NT2/D1 (cell line): ENCODE measurements at regions not wholly inside any gene's neighbourhood (a gene's known extent, or its start where the extent isn't known, plus 50 kb on each side); places are given as distances from the start of the nearest gene placed in this dataset.

Experiments used
- DNase-seq: peaks from one replicate; pipeline ENCODE4 v3.0.0-alpha.2; 2011; ENCODE audit warnings: low read depth, low spot score
- H3K27me3 ChIP-seq: 2 replicates; pipeline ENCODE4 v1.6.0; 2011; ENCODE audit warnings: mild to moderate bottlenecking; ENCODE audit not compliant: insufficient read length, insufficient read depth
- H3K36me3 ChIP-seq: 2 replicates; pipeline ENCODE4 v1.6.1; 2011; ENCODE audit warnings: mild to moderate bottlenecking, low read length, mixed read lengths; ENCODE audit not compliant: insufficient read depth, insufficient read length
- H3K4me1 ChIP-seq: 2 replicates; pipeline ENCODE4 v1.5.1; 2011; ENCODE audit not compliant: insufficient read depth, insufficient read length
- H3K4me3 ChIP-seq: 2 replicates; pipeline ENCODE4 v1.5.1; 2011; ENCODE audit warnings: low read depth; ENCODE audit not compliant: insufficient read length
- H3K9ac ChIP-seq: 2 replicates; pipeline ENCODE4 v1.6.0; 2011; ENCODE audit warnings: low read depth; ENCODE audit not compliant: insufficient read length
- H3K9me3 ChIP-seq: 2 replicates; pipeline ENCODE4 v1.5.1; 2011; ENCODE audit warnings: mild to moderate bottlenecking, low read length; ENCODE audit not compliant: insufficient read depth
- SUZ12 ChIP-seq: IDR thresholded peaks from 2 replicates; pipeline ENCODE4 v1.6.1; 2011; ENCODE audit not compliant: insufficient read length, insufficient read depth; ENCODE audit errors: extremely low read depth
- YY1 ChIP-seq: IDR thresholded peaks from 2 replicates; pipeline ENCODE4 v1.6.1; 2011; ENCODE audit not compliant: insufficient read length, insufficient read depth
- ZNF274 ChIP-seq: IDR thresholded peaks from 2 replicates; pipeline ENCODE4 v1.6.1; 2011; ENCODE audit warnings: mild to moderate bottlenecking, low read depth, low read length

- H3K9me3 ChIP-seq: no peaks in the 10 kb centered on the region
- H3K9ac ChIP-seq: no peak overlapping the region
- peaks cover 6% of the 10 kb centered on the region for H3K27me3 ChIP-seq
Measured at GRCh38 chr16:86302421-86303109, 207.8 kb upstream of the FOXF1 start.

GRCh38 chr16:86303787-86304678 is 206.3 kb upstream of the FOXF1 start:
- peaks cover 3% of the 10 kb centered on the region for H3K27me3 ChIP-seq
- no peak overlapping the region for H3K4me3 ChIP-seq
- H3K4me1 ChIP-seq: peaks cover 4% of the 10 kb centered on the region
- no peaks in the 10 kb centered on the region for H3K36me3 ChIP-seq
- no peak for TF ChIP-seq ZNF274
- TF ChIP-seq SUZ12: no peak
- TF ChIP-seq YY1: no peak
- H3K9ac ChIP-seq: peak overlapping the region; percentile 32
- DNase-seq: no peak
- no peaks in the 10 kb centered on the region for H3K9me3 ChIP-seq

More at GRCh38 chr16:86302421-86303109, 207.8 kb upstream of the FOXF1 start:
- Histone ChIP-seq H3K4me1 (peaks cover 10% of the 10 kb centered on the region), H3K4me3 (no peak overlapping the region), H3K36me3 (no peaks in the 10 kb centered on the region)
- TF ChIP-seq ZNF274: no peak
- no peak for TF ChIP-seq YY1
- no peak for TF ChIP-seq SUZ12
- no peak for DNase-seq

- Histone ChIP-seq H3K4me1 (peaks cover 4% of the 10 kb centered on the region), H3K4me3 (no peak overlapping the region), H3K9ac (no peak overlapping the region), H3K9me3 (no peaks in the 10 kb centered on the region), H3K36me3 (no peaks in the 10 kb centered on the region), H3K27me3 (no peaks in the 10 kb centered on the region)
- TF ChIP-seq ZNF274 (no peak), SUZ12 (no peak), YY1 (no peak)
- no peak for DNase-seq
Measured at GRCh38 chr16:86304868-86305267, 205.5 kb upstream of the FOXF1 start.

- H3K4me1 ChIP-seq: peaks cover 4% of the 10 kb centered on the region
- no peak overlapping the region for H3K9ac ChIP-seq
- H3K9me3 ChIP-seq: no peaks in the 10 kb centered on the region
- H3K36me3 ChIP-seq: no peaks in the 10 kb centered on the region
- no peak overlapping the region for H3K4me3 ChIP-seq
- TF ChIP-seq YY1 (no peak), ZNF274 (no peak), SUZ12 (no peak)
- H3K27me3 ChIP-seq: no peaks in the 10 kb centered on the region
- DNase-seq: no peak
Measured at GRCh38 chr16:86305440-86305839, 204.9 kb upstream of the FOXF1 start.

DNA sequence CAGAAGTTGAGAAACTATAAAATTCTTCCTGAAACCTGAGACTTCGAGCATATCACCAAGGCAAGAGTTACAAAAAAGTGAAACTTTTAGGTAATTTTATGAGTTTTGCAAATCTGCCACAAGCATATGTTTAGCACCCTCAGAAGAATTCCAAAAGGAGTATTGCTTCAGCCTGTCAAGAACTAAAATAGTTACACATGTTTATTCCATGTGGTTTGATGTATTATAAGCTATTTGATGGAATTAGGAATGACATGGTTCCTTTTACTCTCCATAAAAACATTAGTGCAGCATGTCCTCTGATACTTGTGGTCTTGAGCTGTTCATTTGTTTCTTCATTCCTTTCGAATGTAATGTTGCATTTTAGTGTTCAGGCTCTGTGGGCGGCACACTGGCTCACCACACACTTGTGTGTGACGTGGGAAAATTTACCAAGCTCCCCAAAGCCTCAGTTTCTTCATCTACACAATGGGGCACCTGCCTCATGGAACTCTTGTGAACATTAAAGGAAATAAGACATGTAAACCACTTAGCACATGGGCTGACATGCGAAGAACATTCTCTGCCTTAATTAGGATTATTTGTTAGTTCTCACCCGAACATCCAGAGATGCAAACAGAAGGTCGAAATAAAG is 204.2 kb upstream of the FOXF1 start:
- no peak for DNase-seq
- no peak overlapping the region for H3K9ac ChIP-seq
- no peaks in the 10 kb centered on the region for H3K36me3 ChIP-seq
- H3K4me3 ChIP-seq: no peak overlapping the region
- TF ChIP-seq SUZ12 (no peak), ZNF274 (no peak), YY1 (no peak)
- no peaks in the 10 kb centered on the region for H3K9me3 ChIP-seq
- peaks cover 2% of the 10 kb centered on the region for H3K4me1 ChIP-seq
- no peaks in the 10 kb centered on the region for H3K27me3 ChIP-seq

DNA sequence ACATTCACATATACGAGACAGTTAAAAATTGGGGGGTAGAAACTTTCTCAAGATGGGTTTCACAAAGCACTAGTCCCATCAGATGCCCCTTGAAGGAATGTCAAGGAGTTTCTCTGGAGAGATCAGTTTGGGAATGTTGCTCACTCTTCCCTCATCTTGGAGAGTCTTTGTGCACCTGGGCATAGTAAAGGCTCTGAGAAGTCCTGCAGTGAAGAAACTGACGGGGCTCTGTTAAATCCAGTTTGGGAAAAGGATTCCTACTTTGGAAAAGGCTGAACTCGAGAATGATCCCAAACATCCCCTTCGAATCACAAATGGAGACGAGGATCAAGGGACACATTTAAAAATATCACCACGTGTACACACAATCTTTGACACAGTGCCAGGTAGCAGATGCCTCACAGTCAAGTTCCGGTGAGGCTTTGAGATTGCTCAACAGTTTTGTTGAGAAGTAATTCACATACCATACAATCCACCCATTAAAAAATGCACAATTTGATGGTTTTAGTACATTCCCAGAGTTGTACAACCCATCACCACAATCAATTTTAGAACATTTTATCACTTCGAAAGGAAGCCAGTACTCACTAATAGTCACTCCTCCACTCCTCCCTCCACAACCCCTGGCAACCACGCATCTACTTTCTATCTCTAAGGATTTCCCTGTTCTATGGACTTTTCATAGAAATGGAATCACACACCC is 203.4 kb upstream of the FOXF1 start:
- DNase-seq: no peak
- Histone ChIP-seq H3K36me3 (no peaks in the 10 kb centered on the region), H3K27me3 (no peaks in the 10 kb centered on the region), H3K4me3 (no peak overlapping the region), H3K9ac (no peak overlapping the region), H3K9me3 (no peaks in the 10 kb centered on the region), H3K4me1 (no peaks in the 10 kb centered on the region)
- TF ChIP-seq YY1 (no peak), SUZ12 (no peak)
